ENCODE measurements at regions not wholly inside any gene's neighbourhood (a gene's known extent, or its start where the extent isn't known, plus 50 kb on each side); places are given as distances from the start of the nearest gene placed in this dataset.

DNA sequence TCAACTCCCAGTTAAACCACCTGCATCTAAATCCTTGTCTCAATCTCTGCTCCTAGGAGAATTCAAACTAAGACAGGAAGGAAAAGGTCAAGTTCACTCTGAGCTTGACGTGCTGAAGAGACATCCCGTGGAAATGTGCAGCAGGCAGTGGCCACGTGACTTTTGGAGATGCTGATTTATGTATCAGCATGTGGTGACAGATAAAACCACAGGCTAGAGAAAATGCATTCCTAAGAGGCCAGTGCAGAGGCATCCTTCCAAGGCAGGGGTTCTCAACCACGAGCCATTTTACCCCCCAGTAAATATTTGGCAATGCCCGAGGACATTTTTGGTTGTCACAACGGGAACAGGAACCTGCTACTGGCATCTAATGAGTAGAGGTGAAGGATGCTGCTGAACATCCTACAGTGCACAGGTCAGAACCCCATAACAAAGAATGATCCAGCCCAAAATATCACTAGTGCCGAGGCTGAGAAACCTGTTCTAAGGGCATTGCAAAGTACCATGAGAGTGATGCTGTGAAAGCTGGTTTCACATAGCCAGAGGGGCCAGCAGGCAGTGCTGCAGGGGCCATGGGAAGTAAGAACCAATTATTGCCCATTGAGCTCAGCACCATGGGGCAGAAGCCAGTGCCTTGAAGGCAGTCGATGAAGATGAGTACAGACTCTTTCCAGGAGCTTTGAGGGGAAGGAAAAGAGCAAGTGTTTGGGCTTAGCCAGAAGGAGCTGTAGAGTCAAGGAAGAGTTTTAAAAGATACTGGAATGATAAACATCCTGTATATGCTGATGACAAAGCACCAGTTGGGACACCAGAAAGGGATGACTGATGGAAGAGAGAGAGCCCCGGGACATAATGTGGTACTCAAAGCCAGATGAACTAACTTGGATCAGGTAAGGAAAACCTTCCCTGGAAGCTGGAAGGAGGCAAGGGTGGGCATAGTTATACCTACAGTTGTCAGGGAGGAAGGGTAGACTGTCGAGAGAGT is 174.6 kb downstream of the HAUS1 start:
- H3K4me3 ChIP-seq (ENCODE audit: low read depth in 1 of 3, low read length in 3 of 3): no peak overlapping the region
- H3K27me3 ChIP-seq (ENCODE audit: control insufficient read depth in 4 of 4, insufficient read depth in 4 of 4, low read length in 3 of 4): no peaks in the 10 kb centered on the region
- 60% methylated on average over 10 of the region's 10 CpGs for WGBS
- DNase-seq (ENCODE audit: low spot score): no peak
- TF ChIP-seq SP1 (IDR thresholded peaks at IDR 0.05) (no peak), NR2F2 (IDR thresholded peaks at IDR 0.05) (peak; percentile 30)
- peaks cover 0 to 6% (median 4%) of the 10 kb centered on the region in 4 donors for H3K4me1 ChIP-seq (ENCODE audit: control insufficient read depth in 4 of 4, insufficient read depth in 4 of 4, low read length in 3 of 4)
- no peak overlapping the region for H3K9ac ChIP-seq (ENCODE audit: low read depth in 1 of 2, low read length in 2 of 2)
- H3K9me3 ChIP-seq (ENCODE audit: control insufficient read depth in 4 of 4, low read length in 3 of 4): no peaks in the 10 kb centered on the region
- no peaks in the 10 kb centered on the region for H3K36me3 ChIP-seq (ENCODE audit: control insufficient read depth in 4 of 4, insufficient read depth in 3 of 4, low read depth in 1 of 4, low read length in 3 of 4)
- H3K27ac ChIP-seq (ENCODE audit: low read depth in 1 of 2, low read length in 2 of 2): no peak overlapping the region

DNA sequence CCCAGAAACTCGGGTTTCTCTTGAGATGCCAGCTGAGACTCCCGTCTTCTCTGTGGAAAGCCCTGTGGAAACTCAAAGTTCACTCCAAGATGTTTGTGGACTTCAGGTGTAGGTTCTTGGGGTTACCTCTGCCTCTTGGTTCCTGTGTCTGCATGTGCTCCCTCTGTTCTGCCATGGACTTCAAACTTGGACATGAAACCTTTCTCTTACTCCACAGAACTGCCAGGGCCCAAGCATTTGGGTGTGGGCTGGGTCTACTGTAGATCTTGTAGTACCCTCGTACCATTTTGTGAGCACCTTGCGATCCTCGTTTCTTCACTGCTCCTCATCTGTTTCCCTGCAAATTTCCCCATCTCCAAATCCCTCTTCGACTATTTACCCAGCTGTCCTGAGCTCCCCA is 175.5 kb downstream of the HAUS1 start:
- H3K9ac ChIP-seq (ENCODE audit: low read depth in 1 of 2, low read length in 2 of 2): no peak overlapping the region
- no peaks in the 10 kb centered on the region for H3K27me3 ChIP-seq (ENCODE audit: control insufficient read depth in 4 of 4, insufficient read depth in 4 of 4, low read length in 3 of 4)
- TF ChIP-seq EGR1 (IDR thresholded peaks at IDR 0.05; ENCODE audit: low read depth in 2 of 2): no peak
- no peak for TF ChIP-seq FOXA2 (IDR thresholded peaks at IDR 0.05)
- TF ChIP-seq FOXA1 (IDR thresholded peaks at IDR 0.05): no peak
- TF ChIP-seq RXRA (IDR thresholded peaks at IDR 0.05): no peak
- no peak for TF ChIP-seq YY1 (IDR thresholded peaks at IDR 0.05)
- no peak for TF ChIP-seq HNF4G (IDR thresholded peaks at IDR 0.05)
- TF ChIP-seq NR2F2 (IDR thresholded peaks at IDR 0.05): no peak
- TF ChIP-seq SP1 (IDR thresholded peaks at IDR 0.05): no peak
- TF ChIP-seq, protein P1, sequence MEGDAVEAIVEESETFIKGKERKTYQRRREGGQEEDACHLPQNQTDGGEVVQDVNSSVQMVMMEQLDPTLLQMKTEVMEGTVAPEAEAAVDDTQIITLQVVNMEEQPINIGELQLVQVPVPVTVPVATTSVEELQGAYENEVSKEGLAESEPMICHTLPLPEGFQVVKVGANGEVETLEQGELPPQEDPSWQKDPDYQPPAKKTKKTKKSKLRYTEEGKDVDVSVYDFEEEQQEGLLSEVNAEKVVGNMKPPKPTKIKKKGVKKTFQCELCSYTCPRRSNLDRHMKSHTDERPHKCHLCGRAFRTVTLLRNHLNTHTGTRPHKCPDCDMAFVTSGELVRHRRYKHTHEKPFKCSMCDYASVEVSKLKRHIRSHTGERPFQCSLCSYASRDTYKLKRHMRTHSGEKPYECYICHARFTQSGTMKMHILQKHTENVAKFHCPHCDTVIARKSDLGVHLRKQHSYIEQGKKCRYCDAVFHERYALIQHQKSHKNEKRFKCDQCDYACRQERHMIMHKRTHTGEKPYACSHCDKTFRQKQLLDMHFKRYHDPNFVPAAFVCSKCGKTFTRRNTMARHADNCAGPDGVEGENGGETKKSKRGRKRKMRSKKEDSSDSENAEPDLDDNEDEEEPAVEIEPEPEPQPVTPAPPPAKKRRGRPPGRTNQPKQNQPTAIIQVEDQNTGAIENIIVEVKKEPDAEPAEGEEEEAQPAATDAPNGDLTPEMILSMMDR (IDR thresholded peaks at IDR 0.05; ENCODE audit: low read depth, low read length, missing input control): no peak
- no peak for TF ChIP-seq JUND (IDR thresholded peaks at IDR 0.05)
- TF ChIP-seq, protein P2, sequence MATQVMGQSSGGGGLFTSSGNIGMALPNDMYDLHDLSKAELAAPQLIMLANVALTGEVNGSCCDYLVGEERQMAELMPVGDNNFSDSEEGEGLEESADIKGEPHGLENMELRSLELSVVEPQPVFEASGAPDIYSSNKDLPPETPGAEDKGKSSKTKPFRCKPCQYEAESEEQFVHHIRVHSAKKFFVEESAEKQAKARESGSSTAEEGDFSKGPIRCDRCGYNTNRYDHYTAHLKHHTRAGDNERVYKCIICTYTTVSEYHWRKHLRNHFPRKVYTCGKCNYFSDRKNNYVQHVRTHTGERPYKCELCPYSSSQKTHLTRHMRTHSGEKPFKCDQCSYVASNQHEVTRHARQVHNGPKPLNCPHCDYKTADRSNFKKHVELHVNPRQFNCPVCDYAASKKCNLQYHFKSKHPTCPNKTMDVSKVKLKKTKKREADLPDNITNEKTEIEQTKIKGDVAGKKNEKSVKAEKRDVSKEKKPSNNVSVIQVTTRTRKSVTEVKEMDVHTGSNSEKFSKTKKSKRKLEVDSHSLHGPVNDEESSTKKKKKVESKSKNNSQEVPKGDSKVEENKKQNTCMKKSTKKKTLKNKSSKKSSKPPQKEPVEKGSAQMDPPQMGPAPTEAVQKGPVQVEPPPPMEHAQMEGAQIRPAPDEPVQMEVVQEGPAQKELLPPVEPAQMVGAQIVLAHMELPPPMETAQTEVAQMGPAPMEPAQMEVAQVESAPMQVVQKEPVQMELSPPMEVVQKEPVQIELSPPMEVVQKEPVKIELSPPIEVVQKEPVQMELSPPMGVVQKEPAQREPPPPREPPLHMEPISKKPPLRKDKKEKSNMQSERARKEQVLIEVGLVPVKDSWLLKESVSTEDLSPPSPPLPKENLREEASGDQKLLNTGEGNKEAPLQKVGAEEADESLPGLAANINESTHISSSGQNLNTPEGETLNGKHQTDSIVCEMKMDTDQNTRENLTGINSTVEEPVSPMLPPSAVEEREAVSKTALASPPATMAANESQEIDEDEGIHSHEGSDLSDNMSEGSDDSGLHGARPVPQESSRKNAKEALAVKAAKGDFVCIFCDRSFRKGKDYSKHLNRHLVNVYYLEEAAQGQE (IDR thresholded peaks at IDR 0.05): no peak
- TF ChIP-seq, protein P3, sequence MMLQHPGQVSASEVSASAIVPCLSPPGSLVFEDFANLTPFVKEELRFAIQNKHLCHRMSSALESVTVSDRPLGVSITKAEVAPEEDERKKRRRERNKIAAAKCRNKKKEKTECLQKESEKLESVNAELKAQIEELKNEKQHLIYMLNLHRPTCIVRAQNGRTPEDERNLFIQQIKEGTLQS (IDR thresholded peaks at IDR 0.05): no peak
- TF ChIP-seq HNF4A (conservative IDR thresholded peaks at IDR 0.05): no peak
- H3K4me1 ChIP-seq (ENCODE audit: control insufficient read depth in 4 of 4, insufficient read depth in 4 of 4, low read length in 3 of 4): peaks cover 0 to 6% (median 4%) of the 10 kb centered on the region in 4 donors
- WGBS: 89% methylated on average over 6 of the region's 6 CpGs
- no peaks in the 10 kb centered on the region for H3K9me3 ChIP-seq (ENCODE audit: control insufficient read depth in 4 of 4, low read length in 3 of 4)
- no peaks in the 10 kb centered on the region for H3K36me3 ChIP-seq (ENCODE audit: control insufficient read depth in 4 of 4, insufficient read depth in 3 of 4, low read depth in 1 of 4, low read length in 3 of 4)
- no peak overlapping the region for H3K4me3 ChIP-seq (ENCODE audit: low read depth in 1 of 3, low read length in 3 of 3)
- DNase-seq (ENCODE audit: low spot score): no peak
- no peak overlapping the region for H3K27ac ChIP-seq (ENCODE audit: low read depth in 1 of 2, low read length in 2 of 2)

Data from liver (tissue), 8 donors.